Astrocyte (in vitro differentiated cells and primary cell): ENCODE measurements at regions not wholly inside any gene's neighbourhood (a gene's known extent, or its start where the extent isn't known, plus 50 kb on each side); places are given as distances from the start of the nearest gene placed in this dataset.

Source experiments
- EZH2 ChIP-seq: IDR thresholded peaks from 2 replicates; pipeline ENCODE4 v1.6.1; 2012; ENCODE audit warnings: mild to moderate bottlenecking, low read length, inconsistent platforms; ENCODE audit not compliant: insufficient read depth
- TF ChIP-seq, protein P1 (sequence below): IDR thresholded peaks from 2 replicates; pipeline ENCODE4 v1.5.1; 2011; ENCODE audit warnings: low read depth, mild to moderate bottlenecking, inconsistent platforms, low read length, moderate library complexity; ENCODE audit not compliant: insufficient read depth

DNA sequence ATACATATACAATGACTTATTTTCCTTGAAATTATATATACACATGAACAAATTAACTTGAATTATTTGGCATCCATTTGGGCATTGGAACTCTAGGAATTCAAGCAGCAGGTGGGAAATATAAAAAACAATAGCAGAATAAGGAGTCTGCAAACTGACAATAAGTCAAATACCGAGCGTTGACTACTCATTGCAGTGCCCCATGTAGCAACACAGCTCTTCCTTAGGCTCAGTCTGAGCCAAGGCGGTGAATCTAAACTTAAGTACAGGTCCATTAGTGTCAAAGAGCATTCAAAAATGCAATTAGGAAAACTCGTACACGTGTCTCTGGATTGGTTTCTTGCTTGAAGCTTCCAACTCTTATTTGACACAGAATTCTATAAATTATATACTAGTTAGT is 462.5 kb upstream of the KLF12 start:
- TF ChIP-seq, protein P1, sequence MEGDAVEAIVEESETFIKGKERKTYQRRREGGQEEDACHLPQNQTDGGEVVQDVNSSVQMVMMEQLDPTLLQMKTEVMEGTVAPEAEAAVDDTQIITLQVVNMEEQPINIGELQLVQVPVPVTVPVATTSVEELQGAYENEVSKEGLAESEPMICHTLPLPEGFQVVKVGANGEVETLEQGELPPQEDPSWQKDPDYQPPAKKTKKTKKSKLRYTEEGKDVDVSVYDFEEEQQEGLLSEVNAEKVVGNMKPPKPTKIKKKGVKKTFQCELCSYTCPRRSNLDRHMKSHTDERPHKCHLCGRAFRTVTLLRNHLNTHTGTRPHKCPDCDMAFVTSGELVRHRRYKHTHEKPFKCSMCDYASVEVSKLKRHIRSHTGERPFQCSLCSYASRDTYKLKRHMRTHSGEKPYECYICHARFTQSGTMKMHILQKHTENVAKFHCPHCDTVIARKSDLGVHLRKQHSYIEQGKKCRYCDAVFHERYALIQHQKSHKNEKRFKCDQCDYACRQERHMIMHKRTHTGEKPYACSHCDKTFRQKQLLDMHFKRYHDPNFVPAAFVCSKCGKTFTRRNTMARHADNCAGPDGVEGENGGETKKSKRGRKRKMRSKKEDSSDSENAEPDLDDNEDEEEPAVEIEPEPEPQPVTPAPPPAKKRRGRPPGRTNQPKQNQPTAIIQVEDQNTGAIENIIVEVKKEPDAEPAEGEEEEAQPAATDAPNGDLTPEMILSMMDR: no peak
- no peak for TF ChIP-seq EZH2
